K562 (cell line): ENCODE measurements at regions not wholly inside any gene's neighbourhood (a gene's known extent, or its start where the extent isn't known, plus 50 kb on each side); places are given as distances from the start of the nearest gene placed in this dataset.

Experiments
- ATAC-seq: fragments of 200-7000 bp; cut with Tn5 transposase; 3 replicates; pipeline ENCODE4 v1.9.1; 2020; ENCODE audit warnings: moderate library complexity
- BruUV-seq: library from RNA; stranded (reverse); fragments of 400-500 nt; replicated peaks from 2 replicates; lab custom pipeline; 2021; lab: Mats Ljungman, UMichigan
- CTCF ChIA-PET: fragments of 300-600 bp; formaldehyde crosslinking; extraction: SDS; loops from one replicate; lab custom pipeline; 2021; ENCODE audit warnings: low intra/inter-chr PET ratio; lab: Yijun Ruan, JAX
- POLR2A ChIA-PET: fragments of 300-600, 350-650 bp; sonication (Branson Sonifier 250); formaldehyde crosslinking; extraction: SDS; loops from one replicate; lab custom pipeline; 2021; ENCODE audit warnings: antibody characterized with exemption, inconsistent platforms; lab: Yijun Ruan, JAX
- DNase-seq, 4 experiments: peaks; one replicate each; pipeline versions ENCODE4 v3.0.0 to v3.0.0-alpha.2; 2011 to 2018; ENCODE audit warnings: low spot score in 3 of 4, mixed read lengths in 3 of 4; ENCODE audit errors: extremely low read depth in 1 of 4
- FAIRE-seq: peaks from 2 replicates; lab custom pipeline; 2011; peaks lifted over from hg19 to GRCh38; lab: Jason Lieb, UNC
- H2AFZ ChIP-seq: 2 replicates; pipeline ENCODE4 v1.6.0; 2011; ENCODE audit warnings: low read depth, low read length, control low read depth, inconsistent platforms
- H3K27ac ChIP-seq: fragments of 200-600 bp; 3 replicates; pipeline ENCODE4 v1.8.0; 2011; ENCODE audit warnings: low read depth, mild to moderate bottlenecking, control low read depth, inconsistent platforms, low read length, moderate library complexity, mixed read lengths; ENCODE audit errors: extremely low read depth
- H3K27me3 ChIP-seq, 2 experiments: fragments of 300-600 bp in 1 of 2; 2 replicates in 1 of 2; 3 replicates in 1 of 2; pipeline versions ENCODE4 v1.6.0 to v1.8.0; 2011; ENCODE audit warnings: inconsistent platforms in 2 of 2, low read length in 2 of 2, mild to moderate bottlenecking in 1 of 2, mixed read lengths in 1 of 2, moderate library complexity in 1 of 2; ENCODE audit not compliant: control insufficient read depth in 2 of 2, insufficient read depth in 2 of 2
- H3K36me3 ChIP-seq: fragments of 300-600 bp; 3 replicates; pipeline ENCODE4 v1.8.0; 2011; ENCODE audit warnings: mild to moderate bottlenecking, low read length, inconsistent platforms; ENCODE audit not compliant: control insufficient read depth, insufficient read depth
- H3K4me1 ChIP-seq, 2 experiments: fragments of 200-600 bp in 1 of 2; replicated peaks in 1 of 2; 2 replicates in 1 of 2; 3 replicates in 1 of 2; pipeline versions ENCODE4 v1.5.1 to v1.8.0; 2011; ENCODE audit warnings: inconsistent platforms in 2 of 2, low read length in 2 of 2, mild to moderate bottlenecking in 1 of 2, mixed read lengths in 1 of 2, moderate library complexity in 1 of 2; ENCODE audit not compliant: control insufficient read depth in 2 of 2, insufficient read depth in 2 of 2
- H3K4me2 ChIP-seq: 2 replicates; pipeline ENCODE4 v1.6.1; 2011; ENCODE audit warnings: low read length, control low read depth, inconsistent platforms, mixed read lengths; ENCODE audit not compliant: insufficient read depth
- H3K4me3 ChIP-seq: fragments of 200-600 bp; sonication (generic), shearing (Covaris generic); 2 replicates; pipeline ENCODE4 v1.5.1; 2016; ENCODE audit warnings: control low read depth, inconsistent platforms
- H3K79me2 ChIP-seq: fragments of 200-600 bp; 3 replicates; pipeline ENCODE4 v1.8.0; 2011; ENCODE audit warnings: low read length, inconsistent platforms; ENCODE audit not compliant: control insufficient read depth, insufficient read depth
- H3K9ac ChIP-seq, 2 experiments: 2 replicates each; pipeline versions ENCODE4 v1.6.0 to v1.6.1; 2011; ENCODE audit warnings: low read depth in 2 of 2, low read length in 2 of 2, control low read depth in 1 of 2, inconsistent platforms in 1 of 2, mild to moderate bottlenecking in 1 of 2, mixed read lengths in 1 of 2; ENCODE audit not compliant: insufficient read depth in 1 of 2
- H3K9me1 ChIP-seq: one replicate; pipeline ENCODE4 v1.6.0; 2011; ENCODE audit warnings: inconsistent platforms, mild to moderate bottlenecking, low read length, moderate library complexity; ENCODE audit not compliant: control insufficient read depth, insufficient read depth
- H3K9me3 ChIP-seq: replicated peaks from 2 replicates; pipeline ENCODE4 v1.5.1; 2011; ENCODE audit warnings: low read depth, low read length, inconsistent platforms; ENCODE audit not compliant: control insufficient read depth, insufficient read depth
- H4K20me1 ChIP-seq: replicated peaks from 2 replicates; pipeline ENCODE4 v1.6.1; 2011; ENCODE audit warnings: low read length, inconsistent platforms, mixed read lengths; ENCODE audit not compliant: control insufficient read depth, insufficient read depth
- KAT2B ChIP-seq: IDR thresholded peaks from one replicate; pipeline ENCODE4 v1.6.1; 2012; ENCODE audit warnings: low read depth, mild to moderate bottlenecking, control low read depth, inconsistent platforms, low read length, moderate library complexity
- KLF16 ChIP-seq: IDR thresholded peaks from 2 replicates; pipeline ENCODE4 v1.6.1; 2016; ENCODE audit warnings: antibody characterized with exemption
- LEF1 ChIP-seq: fragments of 450-650 bp; IDR thresholded peaks from 2 replicates; pipeline ENCODE4 v1.6.1; 2016; ENCODE audit warnings: mild to moderate bottlenecking
- PHB ChIP-seq: fragments of 250-450 bp; sonication (Bioruptor Pico); IDR thresholded peaks from 2 replicates; pipeline ENCODE4 v1.5.0; 2021
- RBM39 ChIP-seq: fragments of 200-400 bp; formaldehyde crosslinking; optimal IDR thresholded peaks from 2 replicates; pipeline ENCODE3; 2018; ENCODE audit warnings: low read depth, low read length
- STAT5A ChIP-seq: IDR thresholded peaks from 2 replicates; pipeline ENCODE4 v1.6.1; 2012; ENCODE audit warnings: low read length, inconsistent platforms, borderline replicate concordance
- WHSC1 ChIP-seq: IDR thresholded peaks from one replicate; pipeline ENCODE4 v1.6.1; 2012; ENCODE audit warnings: low read length, control low read depth, inconsistent platforms
- ZZZ3 ChIP-seq: fragments of 450-650 bp; IDR thresholded peaks from 2 replicates; pipeline ENCODE4 v1.6.1; 2016; ENCODE audit warnings: antibody characterized with exemption, mild to moderate bottlenecking, moderate library complexity
- in situ Hi-C: fragments of 300-500 bp; cut with MboI; formaldehyde crosslinking; loops from 4 replicates; pipeline ENCODE4 v1.15.0; 2018; ENCODE audit warnings: inconsistent platforms, mixed read lengths
- intact Hi-C: fragments of 100-400 bp; cut with micrococcal nuclease; formaldehyde crosslinking; loops from 2 replicates; pipeline ENCODE4 v1.14.2; 2022
- TF ChIP-seq, protein P1 (sequence below): sonication (generic); formaldehyde crosslinking; IDR thresholded peaks from 2 replicates; pipeline ENCODE4 v1.8.0; 2023; ENCODE audit warnings: missing genetic modification reagents, mild to moderate bottlenecking, borderline replicate concordance
- TF ChIP-seq, protein P2 (sequence below): fragments of 250-450 bp; sonication (Bioruptor Pico); IDR thresholded peaks from 2 replicates; pipeline ENCODE4 v1.5.0; 2021; ENCODE audit warnings: mild to moderate bottlenecking, moderate library complexity

DNA sequence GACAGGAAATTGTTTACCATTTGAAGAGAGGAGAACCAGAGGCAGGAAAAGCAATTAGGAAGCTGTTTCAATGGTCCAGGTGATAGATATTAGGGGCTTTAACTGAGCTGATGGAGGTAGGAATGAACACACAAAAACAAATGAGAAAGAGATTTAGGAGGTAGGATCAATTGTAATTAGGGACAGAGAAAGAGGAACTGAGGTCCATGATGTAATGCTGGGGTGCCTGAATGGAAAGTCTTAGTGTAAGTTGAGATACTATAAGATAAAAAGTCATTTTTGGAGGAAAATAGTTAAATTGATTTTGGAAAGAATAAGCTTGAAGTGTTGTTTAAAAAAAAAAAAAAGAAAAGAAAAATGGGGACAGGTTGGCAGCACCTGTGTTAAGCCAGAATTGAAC lies 58.5 kb upstream of the B3GAT2 start:
- BruUV-seq, result no TSS peak
- no peaks in the 10 kb centered on the region for H3K4me1 ChIP-seq
- no peaks in the 10 kb centered on the region for H3K9me1 ChIP-seq
- intact Hi-C loops, result loop anchor here (10.0 kb wide), 1 partner anchor 131 kb away; no protein-coding TSS in a partner anchor
- no peak overlapping the region for H3K4me3 ChIP-seq
- no peak for ATAC-seq
- FAIRE-seq, result no peak
- H3K27me3 ChIP-seq, result no peaks in the 10 kb centered on the region
- H3K9ac ChIP-seq, result no peak overlapping the region
- H3K4me2 ChIP-seq, result no peak overlapping the region
- no peaks in the 10 kb centered on the region for H3K79me2 ChIP-seq
- POLR2A ChIA-PET, result no interaction called here
- CTCF ChIA-PET, result no interaction called here
- no peaks in the 10 kb centered on the region for H3K36me3 ChIP-seq
- H4K20me1 ChIP-seq, result no peaks in the 10 kb centered on the region
- H3K9me3 ChIP-seq, result no peaks in the 10 kb centered on the region
- in situ Hi-C loops, result no loop called here
- TF ChIP-seq LEF1, result no peak
- TF ChIP-seq WHSC1, result no peak
- TF ChIP-seq KLF16, result no peak
- TF ChIP-seq, protein P1, sequence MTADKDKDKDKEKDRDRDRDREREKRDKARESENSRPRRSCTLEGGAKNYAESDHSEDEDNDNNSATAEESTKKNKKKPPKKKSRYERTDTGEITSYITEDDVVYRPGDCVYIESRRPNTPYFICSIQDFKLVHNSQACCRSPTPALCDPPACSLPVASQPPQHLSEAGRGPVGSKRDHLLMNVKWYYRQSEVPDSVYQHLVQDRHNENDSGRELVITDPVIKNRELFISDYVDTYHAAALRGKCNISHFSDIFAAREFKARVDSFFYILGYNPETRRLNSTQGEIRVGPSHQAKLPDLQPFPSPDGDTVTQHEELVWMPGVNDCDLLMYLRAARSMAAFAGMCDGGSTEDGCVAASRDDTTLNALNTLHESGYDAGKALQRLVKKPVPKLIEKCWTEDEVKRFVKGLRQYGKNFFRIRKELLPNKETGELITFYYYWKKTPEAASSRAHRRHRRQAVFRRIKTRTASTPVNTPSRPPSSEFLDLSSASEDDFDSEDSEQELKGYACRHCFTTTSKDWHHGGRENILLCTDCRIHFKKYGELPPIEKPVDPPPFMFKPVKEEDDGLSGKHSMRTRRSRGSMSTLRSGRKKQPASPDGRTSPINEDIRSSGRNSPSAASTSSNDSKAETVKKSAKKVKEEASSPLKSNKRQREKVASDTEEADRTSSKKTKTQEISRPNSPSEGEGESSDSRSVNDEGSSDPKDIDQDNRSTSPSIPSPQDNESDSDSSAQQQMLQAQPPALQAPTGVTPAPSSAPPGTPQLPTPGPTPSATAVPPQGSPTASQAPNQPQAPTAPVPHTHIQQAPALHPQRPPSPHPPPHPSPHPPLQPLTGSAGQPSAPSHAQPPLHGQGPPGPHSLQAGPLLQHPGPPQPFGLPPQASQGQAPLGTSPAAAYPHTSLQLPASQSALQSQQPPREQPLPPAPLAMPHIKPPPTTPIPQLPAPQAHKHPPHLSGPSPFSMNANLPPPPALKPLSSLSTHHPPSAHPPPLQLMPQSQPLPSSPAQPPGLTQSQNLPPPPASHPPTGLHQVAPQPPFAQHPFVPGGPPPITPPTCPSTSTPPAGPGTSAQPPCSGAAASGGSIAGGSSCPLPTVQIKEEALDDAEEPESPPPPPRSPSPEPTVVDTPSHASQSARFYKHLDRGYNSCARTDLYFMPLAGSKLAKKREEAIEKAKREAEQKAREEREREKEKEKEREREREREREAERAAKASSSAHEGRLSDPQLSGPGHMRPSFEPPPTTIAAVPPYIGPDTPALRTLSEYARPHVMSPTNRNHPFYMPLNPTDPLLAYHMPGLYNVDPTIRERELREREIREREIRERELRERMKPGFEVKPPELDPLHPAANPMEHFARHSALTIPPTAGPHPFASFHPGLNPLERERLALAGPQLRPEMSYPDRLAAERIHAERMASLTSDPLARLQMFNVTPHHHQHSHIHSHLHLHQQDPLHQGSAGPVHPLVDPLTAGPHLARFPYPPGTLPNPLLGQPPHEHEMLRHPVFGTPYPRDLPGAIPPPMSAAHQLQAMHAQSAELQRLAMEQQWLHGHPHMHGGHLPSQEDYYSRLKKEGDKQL (CRISPR knock-in tag), result no peak
- no peak for TF ChIP-seq PHB (CRISPR knock-in tag)
- TF ChIP-seq, protein P2, sequence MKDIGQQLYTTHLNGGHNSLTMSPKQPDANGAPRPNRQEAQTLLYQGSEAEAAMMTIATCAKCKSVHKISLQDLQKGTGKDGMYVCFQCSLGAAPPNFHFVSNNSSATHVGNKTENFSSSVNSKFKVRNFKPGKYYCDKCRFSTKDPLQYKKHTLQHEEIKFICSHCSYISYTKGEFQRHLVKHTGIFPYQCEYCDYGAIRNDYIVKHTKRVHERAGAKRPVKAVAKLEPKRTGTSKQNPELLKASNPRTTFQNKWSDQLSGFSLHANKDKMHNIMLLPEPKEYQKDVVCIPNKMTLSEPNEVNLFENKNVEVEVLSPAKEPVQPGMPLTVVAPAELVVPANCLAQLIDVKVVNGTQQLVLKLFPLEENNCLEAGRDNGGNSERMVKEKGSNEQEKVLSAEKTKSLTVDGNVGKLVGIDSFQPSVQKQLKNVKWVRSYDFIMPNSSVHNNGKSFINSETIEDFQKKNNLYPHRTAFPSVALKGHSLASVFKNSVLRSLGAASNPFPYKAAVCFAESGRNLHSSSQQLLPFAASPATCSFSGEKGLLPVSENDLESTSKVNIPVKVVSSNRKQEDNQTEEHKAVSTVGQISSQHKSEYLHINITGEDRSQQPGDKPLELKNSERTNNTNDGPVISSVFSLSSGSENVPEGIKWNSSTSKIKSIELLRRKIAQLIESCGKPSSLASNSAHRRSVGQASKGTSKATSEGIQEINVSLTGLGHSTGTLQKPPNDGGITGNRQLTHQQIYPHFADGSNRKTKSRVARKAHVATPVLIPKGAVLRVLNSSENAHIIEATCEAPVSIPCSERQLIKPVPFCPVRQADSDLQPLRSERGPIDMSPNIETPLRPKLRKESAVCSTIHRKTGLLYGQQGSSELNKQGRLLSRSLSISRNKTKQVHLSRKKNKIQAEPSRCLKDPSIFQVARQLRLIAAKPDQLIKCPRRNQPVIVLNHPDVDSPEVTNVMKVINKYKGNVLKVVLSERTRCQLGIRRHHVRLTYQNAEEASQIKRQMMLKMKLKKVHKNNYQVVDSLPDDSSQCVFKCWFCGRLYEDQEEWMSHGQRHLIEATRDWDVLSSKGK (CRISPR knock-in tag), result no peak
- TF ChIP-seq KAT2B, result no peak
- TF ChIP-seq RBM39, result no peak
- TF ChIP-seq ZZZ3, result no peak
- no peak for TF ChIP-seq STAT5A
- H3K27ac ChIP-seq, result no peak overlapping the region
- H2AFZ ChIP-seq, result no peak overlapping the region
- no peak for DNase-seq
